HG02798 (cell line): ENCODE measurements at regions not wholly inside any gene's neighbourhood (a gene's known extent, or its start where the extent isn't known, plus 50 kb on each side); places are given as distances from the start of the nearest gene placed in this dataset.

Source experiments
- ATAC-seq: cut with Tn5 transposase; IDR thresholded peaks from one replicate; pipeline ENCODE4 v1.9.1; 2021; ENCODE audit warnings: mild to moderate bottlenecking; ENCODE audit not compliant: unreplicated experiment, poor library complexity

GRCh38 chr1:217228689-217229088 lies 402.2 kb downstream of the GPATCH2 start:
- no peak for ATAC-seq

GRCh38 chr1:217224201-217224600 lies 406.7 kb downstream of the GPATCH2 start:
- no peak for ATAC-seq

GRCh38 chr1:217214551-217214950 lies 416.3 kb downstream of the GPATCH2 start:
- ATAC-seq = no peak

- ATAC-seq = peak; percentile 71
These were observed 419.4 kb downstream of the GPATCH2 start for GRCh38 chr1:217211486-217211885.

GRCh38 chr1:217205578-217205977 lies 425.3 kb downstream of the GPATCH2 start:
- ATAC-seq = no peak

GRCh38 chr1:217196616-217197015 lies 434.3 kb downstream of the GPATCH2 start:
- no peak for ATAC-seq

GRCh38 chr1:217193151-217193550 lies 437.7 kb downstream of the GPATCH2 start:
- no peak for ATAC-seq

- ATAC-seq = no peak
These were observed 439.4 kb downstream of the GPATCH2 start for GRCh38 chr1:217191441-217191840.

GRCh38 chr1:217190359-217190758 lies 440.5 kb downstream of the GPATCH2 start:
- no peak for ATAC-seq

- ATAC-seq = no peak
These were observed 441.5 kb downstream of the GPATCH2 start for GRCh38 chr1:217189362-217189761.

GRCh38 chr1:217188280-217189237 lies 442.3 kb downstream of the GPATCH2 start:
- ATAC-seq = no peak

GRCh38 chr1:217186664-217187063 lies 444.2 kb downstream of the GPATCH2 start:
- no peak for ATAC-seq

- no peak for ATAC-seq
These were observed 446.0 kb downstream of the GPATCH2 start for GRCh38 chr1:217184854-217185253.

GRCh38 chr1:217182992-217183391 lies 447.9 kb downstream of the GPATCH2 start:
- ATAC-seq = no peak

GRCh38 chr1:217181756-217182155 lies 449.1 kb downstream of the GPATCH2 start:
- ATAC-seq = no peak

- no peak for ATAC-seq
These were observed 449.6 kb downstream of the GPATCH2 start for GRCh38 chr1:217181176-217181746.

GRCh38 chr1:217180443-217180842 lies 450.4 kb downstream of the GPATCH2 start:
- ATAC-seq = no peak

- no peak for ATAC-seq
These were observed 441.2 kb upstream of the ESRRG start for GRCh38 chr1:217164403-217164802.

GRCh38 chr1:217153361-217153760 lies 430.1 kb upstream of the ESRRG start:
- no peak for ATAC-seq

- no peak for ATAC-seq
These were observed 427.1 kb upstream of the ESRRG start for GRCh38 chr1:217150366-217150765.

- no peak for ATAC-seq
These were observed 426.6 kb upstream of the ESRRG start for GRCh38 chr1:217149791-217150190.

GRCh38 chr1:217141711-217142110 lies 418.5 kb upstream of the ESRRG start:
- ATAC-seq = no peak
